Stomach (tissue), 4 donors: ENCODE measurements at regions not wholly inside any gene's neighbourhood (a gene's known extent, or its start where the extent isn't known, plus 50 kb on each side); places are given as distances from the start of the nearest gene placed in this dataset.

Experiments used
- POLR2A ChIP-seq, 4 donors: fragments of 450-650 bp; IDR thresholded peaks; one replicate each; pipeline ENCODE4 v1.6.1; 2016; ENCODE audit warnings: antibody characterized with exemption in 4 of 4, control low read depth in 2 of 4, mild to moderate bottlenecking in 1 of 4, moderate library complexity in 1 of 4
- POLR2AphosphoS5 ChIP-seq, 3 donors: sonication (generic); formaldehyde crosslinking; IDR thresholded peaks; one replicate each; pipeline ENCODE4 v1.6.1; 2016; ENCODE audit warnings: antibody characterized with exemption in 3 of 3
- TF ChIP-seq, protein P1 (sequence below), 7 experiments: fragments of 450-650 bp in 4 of 7; fragments of 200-600 bp in 3 of 7; sonication (generic) in 3 of 7; IDR thresholded peaks; one replicate each; pipeline ENCODE4 v1.5.1; 2016 to 2019; ENCODE audit warnings: antibody characterized with exemption in 7 of 7, control low read depth in 2 of 7, mild to moderate bottlenecking in 1 of 7

DNA sequence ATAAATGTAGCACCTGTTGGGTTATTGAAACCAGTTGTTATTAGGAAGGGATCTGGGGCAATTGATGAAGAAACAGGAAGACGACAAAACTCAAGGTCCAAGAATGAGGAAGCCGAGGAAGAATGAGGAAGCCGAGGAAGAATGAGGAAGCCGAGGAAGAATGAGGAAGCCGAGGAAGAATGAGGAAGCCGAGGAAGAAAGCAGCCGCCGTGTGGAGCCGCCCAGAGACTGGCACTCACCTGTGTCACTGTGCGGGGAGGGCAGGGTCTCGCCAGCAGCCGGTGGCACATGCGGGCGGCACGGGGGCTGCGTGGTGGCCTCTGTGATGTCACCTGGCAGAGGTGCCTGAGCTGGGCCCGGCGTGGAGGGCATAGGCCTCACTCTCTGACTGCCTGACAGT is 71.1 kb upstream of the CFAP46 start:
- TF ChIP-seq POLR2A (IDR thresholded peaks at IDR 0.05) (no peak), POLR2AphosphoS5 (IDR thresholded peaks at IDR 0.05) (no peak)
- TF ChIP-seq, protein P1, sequence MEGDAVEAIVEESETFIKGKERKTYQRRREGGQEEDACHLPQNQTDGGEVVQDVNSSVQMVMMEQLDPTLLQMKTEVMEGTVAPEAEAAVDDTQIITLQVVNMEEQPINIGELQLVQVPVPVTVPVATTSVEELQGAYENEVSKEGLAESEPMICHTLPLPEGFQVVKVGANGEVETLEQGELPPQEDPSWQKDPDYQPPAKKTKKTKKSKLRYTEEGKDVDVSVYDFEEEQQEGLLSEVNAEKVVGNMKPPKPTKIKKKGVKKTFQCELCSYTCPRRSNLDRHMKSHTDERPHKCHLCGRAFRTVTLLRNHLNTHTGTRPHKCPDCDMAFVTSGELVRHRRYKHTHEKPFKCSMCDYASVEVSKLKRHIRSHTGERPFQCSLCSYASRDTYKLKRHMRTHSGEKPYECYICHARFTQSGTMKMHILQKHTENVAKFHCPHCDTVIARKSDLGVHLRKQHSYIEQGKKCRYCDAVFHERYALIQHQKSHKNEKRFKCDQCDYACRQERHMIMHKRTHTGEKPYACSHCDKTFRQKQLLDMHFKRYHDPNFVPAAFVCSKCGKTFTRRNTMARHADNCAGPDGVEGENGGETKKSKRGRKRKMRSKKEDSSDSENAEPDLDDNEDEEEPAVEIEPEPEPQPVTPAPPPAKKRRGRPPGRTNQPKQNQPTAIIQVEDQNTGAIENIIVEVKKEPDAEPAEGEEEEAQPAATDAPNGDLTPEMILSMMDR (IDR thresholded peaks at IDR 0.05) = no peak
